AG10803 (cell line): ENCODE measurements at regions not wholly inside any gene's neighbourhood (a gene's known extent, or its start where the extent isn't known, plus 50 kb on each side); places are given as distances from the start of the nearest gene placed in this dataset.
"Not testable (repeated sequence)": the region's sequence is repeated elsewhere in the genome, so short reads cannot be mapped to it uniquely, and the experiment has no call there.

Experiments
- DNase-seq: peaks from one replicate; pipeline ENCODE4 v3.0.0; 2010; ENCODE audit warnings: low read depth
- H3K4me3 ChIP-seq: 2 replicates; pipeline ENCODE4 v1.5.1; 2011; ENCODE audit warnings: mild to moderate bottlenecking, low read length, control low read depth
- CTCF ChIP-seq: conservative IDR thresholded peaks from 2 replicates; pipeline ENCODE4 v1.5.1; 2011; ENCODE audit warnings: mild to moderate bottlenecking, low read length, control low read depth, inconsistent platforms

- TF ChIP-seq CTCF = no peak
- no peak overlapping the region for H3K4me3 ChIP-seq
- DNase-seq = no peak
These were observed 1230.2 kb downstream of the JRKL start for GRCh38 chr11:97620007-97620406.

GRCh38 chr11:97621282-97621681 lies 1231.5 kb downstream of the JRKL start:
- DNase-seq = no peak
- no peak for TF ChIP-seq CTCF
- H3K4me3 ChIP-seq = no peak overlapping the region

- no peak for DNase-seq
- no peak for TF ChIP-seq CTCF
These were observed 1233.0 kb downstream of the JRKL start for GRCh38 chr11:97622795-97623194.

GRCh38 chr11:97636741-97637140 lies 1246.9 kb downstream of the JRKL start:
- not testable (repeated sequence) for H3K4me3 ChIP-seq, DNase-seq

More at GRCh38 chr11:97622795-97623194, 1233.0 kb downstream of the JRKL start:
- H3K4me3 ChIP-seq = no peak overlapping the region

- no peak for DNase-seq
These were observed 1247.9 kb downstream of the JRKL start for GRCh38 chr11:97637701-97638100.

GRCh38 chr11:97638641-97639224 lies 1248.9 kb downstream of the JRKL start:
- no peak for DNase-seq
- H3K4me3 ChIP-seq = no peak overlapping the region
- no peak for TF ChIP-seq CTCF

More at GRCh38 chr11:97637701-97638100, 1247.9 kb downstream of the JRKL start:
- TF ChIP-seq CTCF = no peak
- no peak overlapping the region for H3K4me3 ChIP-seq

GRCh38 chr11:97641988-97642387 lies 1252.2 kb downstream of the JRKL start:
- no peak for TF ChIP-seq CTCF
- H3K4me3 ChIP-seq = no peak overlapping the region
- no peak for DNase-seq

- H3K4me3 ChIP-seq = no peak overlapping the region
- no peak for DNase-seq
- TF ChIP-seq CTCF = no peak
These were observed 1255.9 kb downstream of the JRKL start for GRCh38 chr11:97645736-97646135.
